H9 (cell line): ENCODE measurements at regions not wholly inside any gene's neighbourhood (a gene's known extent, or its start where the extent isn't known, plus 50 kb on each side); places are given as distances from the start of the nearest gene placed in this dataset.

ENCODE experiments used
- DNase-seq: peaks from one replicate; pipeline ENCODE4 v3.0.0-alpha.2; 2017
- H2AFZ ChIP-seq: one replicate; pipeline ENCODE4 v1.6.1; 2013; ENCODE audit warnings: mild to moderate bottlenecking, low read length, control low read depth, moderate library complexity
- H2AK5ac ChIP-seq: 2 replicates; pipeline ENCODE4 v1.6.1; 2013; ENCODE audit warnings: low read length, control low read depth, mixed read lengths; ENCODE audit not compliant: insufficient read length
- H2BK120ac ChIP-seq: one replicate; pipeline ENCODE4 v1.6.1; 2013; ENCODE audit warnings: low read depth, mild to moderate bottlenecking, low read length, control low read depth, inconsistent platforms; ENCODE audit not compliant: poor library complexity, severe bottlenecking
- H2BK12ac ChIP-seq: 2 replicates; pipeline ENCODE4 v1.6.1; 2013; ENCODE audit warnings: low read length, control low read depth, mixed read lengths, low read depth; ENCODE audit not compliant: insufficient read length
- H2BK15ac ChIP-seq: 2 replicates; pipeline ENCODE4 v1.6.1; 2013; ENCODE audit warnings: low read depth, low read length, control low read depth
- H2BK20ac ChIP-seq: one replicate; pipeline ENCODE4 v1.6.1; 2013; ENCODE audit warnings: low read depth, mild to moderate bottlenecking, low read length, control low read depth, inconsistent platforms; ENCODE audit not compliant: poor library complexity, severe bottlenecking
- H2BK5ac ChIP-seq: 2 replicates; pipeline ENCODE4 v1.6.1; 2013; ENCODE audit warnings: low read length, control low read depth, mixed read lengths; ENCODE audit not compliant: insufficient read length
- H3K14ac ChIP-seq: 2 replicates; pipeline ENCODE4 v1.6.1; 2013; ENCODE audit warnings: low read length, control low read depth; ENCODE audit not compliant: insufficient read depth
- H3K18ac ChIP-seq: 2 replicates; pipeline ENCODE4 v1.6.1; 2013; ENCODE audit warnings: low read depth, mild to moderate bottlenecking, mixed read lengths, low read length, control low read depth; ENCODE audit not compliant: insufficient read length
- H3K23ac ChIP-seq: 2 replicates; pipeline ENCODE4 v1.6.1; 2013; ENCODE audit warnings: low read length, control low read depth, mixed read lengths, low read depth; ENCODE audit not compliant: insufficient read length
- H3K23me2 ChIP-seq: 2 replicates; pipeline ENCODE4 v1.6.1; 2013; ENCODE audit warnings: low read depth, mild to moderate bottlenecking, mixed read lengths, low read length, control low read depth; ENCODE audit not compliant: insufficient read length, poor library complexity, severe bottlenecking
- H3K27ac ChIP-seq: 2 replicates; pipeline ENCODE4 v1.5.1; 2013; ENCODE audit warnings: low read length, control low read depth, mixed read lengths, low read depth; ENCODE audit not compliant: insufficient read length
- H3K27me3 ChIP-seq: 2 replicates; pipeline ENCODE4 v1.6.1; 2013; ENCODE audit warnings: low read length, control low read depth, inconsistent platforms; ENCODE audit not compliant: insufficient read depth
- H3K4ac ChIP-seq: 2 replicates; pipeline ENCODE4 v1.6.1; 2013; ENCODE audit warnings: low read depth, mild to moderate bottlenecking, control low read depth, inconsistent platforms, low read length, moderate library complexity
- H3K4me1 ChIP-seq: 2 replicates; pipeline ENCODE4 v1.6.1; 2013; ENCODE audit warnings: low read length, control low read depth, inconsistent platforms; ENCODE audit not compliant: insufficient read depth
- H3K4me2 ChIP-seq: 2 replicates; pipeline ENCODE4 v1.6.1; 2013; ENCODE audit warnings: low read length, control low read depth, mixed read lengths; ENCODE audit not compliant: insufficient read length, insufficient read depth
- H3K56ac ChIP-seq: 2 replicates; pipeline ENCODE4 v1.6.1; 2013; ENCODE audit warnings: low read depth, mild to moderate bottlenecking, mixed read lengths, low read length, control low read depth; ENCODE audit not compliant: insufficient read length
- H3K79me1 ChIP-seq: 2 replicates; pipeline ENCODE4 v1.6.1; 2013; ENCODE audit warnings: low read depth, mild to moderate bottlenecking, moderate library complexity, low read length, control low read depth, inconsistent platforms; ENCODE audit not compliant: insufficient read depth, poor library complexity, severe bottlenecking
- H3K79me2 ChIP-seq: 2 replicates; pipeline ENCODE4 v1.6.1; 2013; ENCODE audit warnings: low read length, control low read depth, inconsistent platforms; ENCODE audit not compliant: insufficient read depth
- H3K9ac ChIP-seq: 2 replicates; pipeline ENCODE4 v1.6.1; 2013; ENCODE audit warnings: low read length, control low read depth, mixed read lengths; ENCODE audit not compliant: insufficient read length; ENCODE audit errors: extremely low read depth
- H3K9me3 ChIP-seq: one replicate; pipeline ENCODE4 v1.6.1; 2013; ENCODE audit warnings: low read depth, low read length, inconsistent platforms; ENCODE audit not compliant: control insufficient read depth
- H3T11ph ChIP-seq: one replicate; pipeline ENCODE4 v1.6.1; 2013; ENCODE audit warnings: mild to moderate bottlenecking, low read length, control low read depth, inconsistent platforms
- H4K20me1 ChIP-seq: one replicate; pipeline ENCODE4 v1.6.1; 2013; ENCODE audit not compliant: control insufficient read depth, insufficient read length, insufficient read depth
- H4K5ac ChIP-seq: 2 replicates; pipeline ENCODE4 v1.6.1; 2013; ENCODE audit warnings: low read depth, mild to moderate bottlenecking, mixed read lengths, low read length, control low read depth; ENCODE audit not compliant: insufficient read length
- H4K8ac ChIP-seq: replicated peaks from 2 replicates; pipeline ENCODE4 v1.6.1; 2013; ENCODE audit warnings: low read length, control low read depth, mixed read lengths, low read depth; ENCODE audit not compliant: insufficient read length
- H4K91ac ChIP-seq: 2 replicates; pipeline ENCODE4 v1.6.1; 2013; ENCODE audit warnings: low read depth, mild to moderate bottlenecking, moderate library complexity, mixed read lengths, low read length, control low read depth; ENCODE audit not compliant: insufficient read length
- H3K27ac Mint-ChIP-seq, 3 experiments: 2 replicates in 2 of 3; 3 replicates in 1 of 3; pipeline ENCODE4 v1.8.0; 2020 to 2021; ENCODE audit warnings: mixed read lengths in 3 of 3, mild to moderate bottlenecking in 1 of 3, moderate library complexity in 1 of 3
- H3K27me3 Mint-ChIP-seq: 2 replicates; pipeline ENCODE4 v1.8.0; 2021; ENCODE audit warnings: low read depth, mild to moderate bottlenecking, moderate library complexity, mixed read lengths
- H3K36me3 Mint-ChIP-seq, 3 experiments: 2 replicates in 2 of 3; 3 replicates in 1 of 3; pipeline ENCODE4 v1.8.0; 2020 to 2021; ENCODE audit warnings: low read depth in 3 of 3, mixed read lengths in 3 of 3; ENCODE audit not compliant: insufficient read depth in 1 of 3
- H3K4me1 Mint-ChIP-seq, 2 experiments: 2 replicates each; pipeline ENCODE4 v1.8.0; 2020; ENCODE audit warnings: mixed read lengths in 2 of 2
- H3K4me3 Mint-ChIP-seq, 2 experiments: 2 replicates in 1 of 2; 3 replicates in 1 of 2; pipeline ENCODE4 v1.8.0; 2020 to 2021; ENCODE audit warnings: mild to moderate bottlenecking in 2 of 2, mixed read lengths in 2 of 2, moderate library complexity in 1 of 2
- H3K9me3 Mint-ChIP-seq, 2 experiments: 2 replicates in 1 of 2; 3 replicates in 1 of 2; pipeline ENCODE4 v1.8.0; 2020; ENCODE audit warnings: mild to moderate bottlenecking in 2 of 2, mixed read lengths in 2 of 2, moderate library complexity in 1 of 2
- CTCF ChIP-seq: fragments of 200-600 bp; sonication (generic); conservative IDR thresholded peaks from 3 replicates; pipeline ENCODE4 v1.8.0; 2021; ENCODE audit warnings: antibody characterized with exemption, mild to moderate bottlenecking
- WGBS: extraction: QIAGEN DNeasy Blood & Tissue Kit; methylation state at CpG from one replicate; pipeline ENCODE4 v1.1.7; 2013; ENCODE audit warnings: missing lambda C conversion rate, low lambda C conversion rate, mixed read lengths; ENCODE audit not compliant: insufficient read length; ENCODE audit errors: extremely low coverage; 5-methylcytosine and 5-hydroxymethylcytosine counted together

GRCh38 chr16:86899757-86900156, 321.4 kb downstream of the FOXL1 start:
- Histone ChIP-seq H3K56ac (no peak overlapping the region), H3K4me1 (peaks cover 2% of the 10 kb centered on the region; the same call in 1 of the 2 replicates), H2AFZ (no peak overlapping the region), H4K91ac (no peak overlapping the region), H4K5ac (no peak overlapping the region), H3K23ac (no peak overlapping the region), H2AK5ac (no peak overlapping the region), H3K27ac (no peak overlapping the region), H3T11ph (no peak overlapping the region), H3K14ac (no peak overlapping the region), H3K4me2 (no peak overlapping the region), H3K23me2 (no peaks in the 10 kb centered on the region), H4K8ac (no peak overlapping the region), H3K27me3 (no peaks in the 10 kb centered on the region), H3K18ac (no peak overlapping the region), H2BK12ac (no peak overlapping the region), H3K79me2 (no peaks in the 10 kb centered on the region), H2BK120ac (no peak overlapping the region), H2BK15ac (no peak overlapping the region), H3K79me1 (no peaks in the 10 kb centered on the region), H2BK20ac (no peak overlapping the region), H4K20me1 (no peaks in the 10 kb centered on the region), H3K9ac (no peak overlapping the region), H3K4ac (no peak overlapping the region), H3K9me3 (no peaks in the 10 kb centered on the region), H2BK5ac (no peak overlapping the region)
- no peak for TF ChIP-seq CTCF
- Mint-ChIP-seq H3K9me3 (no peaks in the 10 kb centered on the region; a peak in 1 of 5 replicates), H3K4me3 (no peak overlapping the region), H3K27me3 (peaks cover 6% of the 10 kb centered on the region; the same call in 1 of the 2 replicates), H3K27ac (no peak overlapping the region; a peak in 1 of 7 replicates), H3K4me1 (peaks cover 16 to 38% of the 10 kb centered on the region in 2 experiments), H3K36me3 (no peaks in the 10 kb centered on the region)
- DNase-seq = no peak
- WGBS = no CpG with 5 or more reads among the region's 4 CpGs
